H1 (cell line): ENCODE measurements at regions not wholly inside any gene's neighbourhood (a gene's known extent, or its start where the extent isn't known, plus 50 kb on each side); places are given as distances from the start of the nearest gene placed in this dataset.

Source experiments
- CTCF ChIA-PET: fragments of 300-600 bp; sonication (Branson Sonifier 250); formaldehyde crosslinking; loops from one replicate; lab custom pipeline; 2021; ENCODE audit not compliant: partially characterized antibody; lab: Charles Lee
- POLR2A ChIA-PET: fragments of 300-600 bp; sonication (Branson Sonifier 250); formaldehyde crosslinking; loops from one replicate; lab custom pipeline; 2021; ENCODE audit warnings: inconsistent platforms; ENCODE audit not compliant: partially characterized antibody; lab: Charles Lee
- DNase-seq, 2 experiments: peaks; one replicate each; pipeline versions ENCODE4 v3.0.0 to v3.0.0-alpha.2; 2010 to 2022; ENCODE audit warnings: low spot score in 2 of 2, low read depth in 1 of 2, mixed read lengths in 1 of 2
- FAIRE-seq: peaks from 2 replicates; lab custom pipeline; 2011; peaks lifted over from hg19 to GRCh38; lab: Jason Lieb, UNC
- H2AFZ ChIP-seq: 2 replicates; pipeline ENCODE4 v1.8.1; 2012; ENCODE audit warnings: low read length, inconsistent platforms
- H2AK5ac ChIP-seq: 2 replicates; pipeline ENCODE4 v1.6.1; 2013; ENCODE audit warnings: low read depth, low read length
- H2BK120ac ChIP-seq: replicated peaks from 2 replicates; pipeline ENCODE3; 2013; ENCODE audit warnings: low read depth, low read length, inconsistent platforms
- H2BK12ac ChIP-seq: 2 replicates; pipeline ENCODE4 v1.6.1; 2013; ENCODE audit warnings: low read depth, low read length
- H2BK15ac ChIP-seq: 2 replicates; pipeline ENCODE4 v1.6.1; 2013; ENCODE audit warnings: low read length
- H2BK20ac ChIP-seq: 2 replicates; pipeline ENCODE4 v1.6.1; 2013; ENCODE audit warnings: low read length
- H2BK5ac ChIP-seq: 2 replicates; pipeline ENCODE4 v1.6.1; 2013; ENCODE audit warnings: low read depth, low read length
- H3K14ac ChIP-seq: 2 replicates; pipeline ENCODE4 v1.6.1; 2013; ENCODE audit warnings: inconsistent platforms; ENCODE audit not compliant: insufficient read length
- H3K18ac ChIP-seq: 2 replicates; pipeline ENCODE4 v1.6.1; 2013; ENCODE audit warnings: low read length; ENCODE audit errors: extremely low read depth
- H3K23ac ChIP-seq: 2 replicates; pipeline ENCODE4 v1.6.1; 2013; ENCODE audit warnings: inconsistent platforms; ENCODE audit not compliant: insufficient read length
- H3K23me2 ChIP-seq: 2 replicates; pipeline ENCODE4 v1.6.1; 2013; ENCODE audit warnings: low read depth, low read length
- H3K27ac ChIP-seq: 2 replicates; pipeline ENCODE4 v1.6.1; 2011; ENCODE audit warnings: low read depth, low read length, inconsistent platforms
- H3K27me3 ChIP-seq, 4 experiments: replicated peaks in 1 of 4; 1 replicate in 1 of 4; 2 replicates in 3 of 4; pipeline versions ENCODE4 v1.6.1 to v1.8.1; 2011 to 2013; ENCODE audit warnings: low read length in 3 of 4, mild to moderate bottlenecking in 3 of 4, inconsistent platforms in 2 of 4, mixed read lengths in 2 of 4, moderate library complexity in 1 of 4; ENCODE audit not compliant: control insufficient read depth in 3 of 4, insufficient read depth in 3 of 4; ENCODE audit errors: extremely low read depth in 1 of 4
- H3K36me3 ChIP-seq, 4 experiments: 2 replicates each; pipeline versions ENCODE4 v1.6.1 to v1.8.1; 2011 to 2013; ENCODE audit warnings: mild to moderate bottlenecking in 4 of 4, low read length in 3 of 4, moderate library complexity in 2 of 4, control low read depth in 1 of 4, inconsistent platforms in 1 of 4; ENCODE audit not compliant: insufficient read depth in 4 of 4, control insufficient read depth in 2 of 4
- H3K4ac ChIP-seq: replicated peaks from 2 replicates; pipeline ENCODE3; 2013; ENCODE audit warnings: low read length, low read depth, mixed read lengths, inconsistent platforms; ENCODE audit not compliant: insufficient read length
- H3K4me1 ChIP-seq, 4 experiments: replicated peaks in 1 of 4; 1 replicate in 1 of 4; 2 replicates in 3 of 4; pipeline versions ENCODE4 v1.6.1 to v1.8.1; 2011 to 2013; ENCODE audit warnings: low read length in 3 of 4, inconsistent platforms in 2 of 4, mixed read lengths in 1 of 4; ENCODE audit not compliant: insufficient read depth in 4 of 4, control insufficient read depth in 3 of 4
- H3K4me2 ChIP-seq, 2 experiments: 2 replicates each; pipeline versions ENCODE4 v1.6.1 to v1.8.1; 2011 to 2013; ENCODE audit warnings: low read depth in 2 of 2, low read length in 2 of 2, control low read depth in 1 of 2, inconsistent platforms in 1 of 2, mild to moderate bottlenecking in 1 of 2; ENCODE audit not compliant: insufficient read depth in 1 of 2
- H3K4me3 ChIP-seq, 4 experiments: fragments of 200-600, 300-600 bp in 1 of 4; sonication (generic), shearing (Covaris generic), sonication (Bioruptor Twin) in 1 of 4; 2 replicates each; pipeline versions ENCODE4 v1.5.1 to v1.8.1; 2011 to 2016; ENCODE audit warnings: low read length in 4 of 4, low read depth in 3 of 4, control low read depth in 2 of 4, inconsistent platforms in 2 of 4, mild to moderate bottlenecking in 2 of 4, mixed read lengths in 1 of 4, moderate library complexity in 1 of 4; ENCODE audit not compliant: insufficient read depth in 2 of 4; ENCODE audit errors: extremely low read depth in 1 of 4
- H3K56ac ChIP-seq: replicated peaks from 2 replicates; pipeline ENCODE3; 2013; ENCODE audit warnings: low read depth, mild to moderate bottlenecking, mixed read lengths, low read length, inconsistent platforms; ENCODE audit not compliant: insufficient read length
- H3K79me1 ChIP-seq: 2 replicates; pipeline ENCODE4 v1.6.1; 2013; ENCODE audit warnings: low read depth, low read length, control low read depth
- H3K79me2 ChIP-seq, 2 experiments: 2 replicates each; pipeline versions ENCODE4 v1.6.1 to v1.8.1; 2012 to 2013; ENCODE audit warnings: low read length in 2 of 2, mild to moderate bottlenecking in 2 of 2, inconsistent platforms in 1 of 2; ENCODE audit not compliant: insufficient read depth in 2 of 2, control insufficient read depth in 1 of 2
- H3K9ac ChIP-seq, 4 experiments: replicated peaks in 1 of 4; 1 replicate in 1 of 4; 2 replicates in 3 of 4; pipeline versions ENCODE4 v1.6.1 to v1.8.1; 2011 to 2013; ENCODE audit warnings: low read depth in 3 of 4, low read length in 3 of 4, control low read depth in 2 of 4, mild to moderate bottlenecking in 2 of 4, moderate library complexity in 2 of 4, inconsistent platforms in 1 of 4; ENCODE audit errors: extremely low read depth in 1 of 4
- H3K9me3 ChIP-seq, 2 experiments: 2 replicates each; pipeline versions ENCODE4 v1.6.1 to v1.8.1; 2012 to 2013; ENCODE audit warnings: mild to moderate bottlenecking in 2 of 2, moderate library complexity in 2 of 2, control low read depth in 1 of 2, inconsistent platforms in 1 of 2, low read depth in 1 of 2, low read length in 1 of 2, mixed read lengths in 1 of 2; ENCODE audit not compliant: insufficient read depth in 2 of 2
- H4K20me1 ChIP-seq, 2 experiments: replicated peaks in 1 of 2; 2 replicates each; pipeline versions ENCODE3 to v1.8.1; 2011 to 2013; ENCODE audit warnings: inconsistent platforms in 2 of 2, low read length in 2 of 2, mild to moderate bottlenecking in 1 of 2; ENCODE audit not compliant: insufficient read depth in 2 of 2, control insufficient read depth in 1 of 2
- H4K5ac ChIP-seq: 2 replicates; pipeline ENCODE4 v1.6.1; 2013; ENCODE audit warnings: low read length, low read depth, mixed read lengths, inconsistent platforms; ENCODE audit not compliant: insufficient read length
- H4K8ac ChIP-seq: 2 replicates; pipeline ENCODE4 v1.8.0; 2013; ENCODE audit warnings: mild to moderate bottlenecking, moderate library complexity, low read length, inconsistent platforms; ENCODE audit not compliant: insufficient read depth; ENCODE audit errors: extremely low read depth
- H4K91ac ChIP-seq: replicated peaks from 2 replicates; pipeline ENCODE3; 2013; ENCODE audit warnings: low read length, mixed read lengths, inconsistent platforms; ENCODE audit not compliant: insufficient read length
- CTBP2 ChIP-seq: IDR thresholded peaks from 2 replicates; pipeline ENCODE4 v1.7.0; 2011; ENCODE audit warnings: borderline replicate concordance, mild to moderate bottlenecking, moderate library complexity, mixed read lengths, low read length; ENCODE audit not compliant: insufficient read depth, insufficient read length
- EGR1 ChIP-seq: IDR thresholded peaks from 2 replicates; pipeline ENCODE4 v1.6.1; 2011; ENCODE audit warnings: low read depth, low read length, borderline replicate concordance
- HDAC2 ChIP-seq, 2 experiments: fragments of 300-600 bp in 1 of 2; sonication (generic) in 1 of 2; IDR thresholded peaks; 2 replicates each; pipeline ENCODE4 v1.6.1; 2011 to 2012; ENCODE audit warnings: low read depth in 2 of 2, low read length in 2 of 2, mild to moderate bottlenecking in 2 of 2, moderate library complexity in 2 of 2, borderline replicate concordance in 1 of 2, inconsistent platforms in 1 of 2
- POLR2A ChIP-seq, 2 experiments: IDR thresholded peaks; 1 replicate in 1 of 2; 2 replicates in 1 of 2; pipeline ENCODE4 v1.6.1; 2011; ENCODE audit warnings: low read depth in 2 of 2, low read length in 2 of 2, mild to moderate bottlenecking in 2 of 2; ENCODE audit errors: control extremely low read depth in 1 of 2
- SIN3A ChIP-seq, 2 experiments: IDR thresholded peaks in 1 of 2; conservative IDR thresholded peaks in 1 of 2; 2 replicates each; pipeline ENCODE4 v1.6.1; 2011 to 2012; ENCODE audit warnings: low read length in 2 of 2, improper control_type of control experiment in 1 of 2, low read depth in 1 of 2, mild to moderate bottlenecking in 1 of 2
- SP2 ChIP-seq: IDR thresholded peaks from 2 replicates; pipeline ENCODE4 v1.6.1; 2012; ENCODE audit warnings: mild to moderate bottlenecking, low read length, inconsistent platforms
- TAF7 ChIP-seq: optimal IDR thresholded peaks from 2 replicates; pipeline ENCODE3; 2011; ENCODE audit warnings: low read depth, mild to moderate bottlenecking, inconsistent platforms, low read length, moderate library complexity, borderline replicate concordance
- TEAD4 ChIP-seq: IDR thresholded peaks from 2 replicates; pipeline ENCODE4 v1.6.1; 2012; ENCODE audit warnings: low read depth, low read length, inconsistent platforms, mixed read lengths
- WGBS, 2 experiments: shearing (Covaris generic) in 1 of 2; methylation state at CpG; one replicate each; pipeline versions ENCODE4 v1.1.6 to v1.1.7; 2013 to 2015; ENCODE audit warnings: low lambda C conversion rate in 2 of 2, mixed read lengths in 2 of 2, inconsistent platforms in 1 of 2, low coverage in 1 of 2, missing lambda C conversion rate in 1 of 2; ENCODE audit not compliant: insufficient replicate concordance in 2 of 2, insufficient coverage in 1 of 2, insufficient read length in 1 of 2; ENCODE audit errors: extremely low coverage in 1 of 2, missing lambda C conversion rate in 1 of 2; 5-methylcytosine and 5-hydroxymethylcytosine counted together
- TF ChIP-seq, protein P1 (sequence below): IDR thresholded peaks from 2 replicates; pipeline ENCODE4 v1.6.1; 2011; ENCODE audit warnings: low read length, improper control_type of control experiment
- TF ChIP-seq, protein P2 (sequence below): IDR thresholded peaks from 2 replicates; pipeline ENCODE4 v1.6.1; 2012; ENCODE audit warnings: low read length, inconsistent platforms

DNA sequence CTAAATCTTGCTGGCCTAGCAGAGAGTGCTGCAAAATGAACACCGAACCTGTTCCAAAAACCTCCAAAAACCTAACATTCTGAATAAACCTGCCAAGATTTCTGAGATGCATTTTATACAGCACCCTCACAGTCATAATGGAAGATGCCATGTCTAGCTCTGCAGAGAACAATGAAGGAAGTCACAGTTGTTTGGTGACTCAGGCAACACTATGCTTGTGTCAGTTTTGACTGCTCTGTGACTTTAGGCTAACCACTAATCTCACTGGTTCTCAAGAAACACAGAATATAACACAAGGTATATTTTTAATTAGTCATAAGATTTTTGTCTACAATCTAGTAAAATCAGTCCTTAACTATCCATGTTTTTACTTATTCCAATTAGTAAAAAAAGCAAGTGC lies 606.6 kb downstream of the TBL1XR1 start:
- H3K4me3 ChIP-seq: no peak overlapping the region
- no peak overlapping the region for H2BK5ac ChIP-seq
- H2AK5ac ChIP-seq: no peak overlapping the region
- H3K56ac ChIP-seq: no peak overlapping the region
- no peak overlapping the region for H4K8ac ChIP-seq
- H3K23me2 ChIP-seq: no peaks in the 10 kb centered on the region
- no peak overlapping the region for H4K91ac ChIP-seq
- H2BK120ac ChIP-seq: no peak overlapping the region
- no peaks in the 10 kb centered on the region for H3K9me3 ChIP-seq
- H3K23ac ChIP-seq: no peak overlapping the region
- H3K4me1 ChIP-seq: no peaks in the 10 kb centered on the region
- ChIA-PET POLR2A (no interaction called here), CTCF (no interaction called here)
- H3K4ac ChIP-seq: no peak overlapping the region
- no peak overlapping the region for H3K27ac ChIP-seq
- no peak overlapping the region for H3K4me2 ChIP-seq
- DNase-seq (no peak), FAIRE-seq (no peak)
- H3K79me1 ChIP-seq: no peaks in the 10 kb centered on the region
- H3K18ac ChIP-seq: no peak overlapping the region
- H3K9ac ChIP-seq: no peak overlapping the region
- H3K14ac ChIP-seq: no peak overlapping the region
- no peak for TF ChIP-seq HDAC2 (IDR thresholded peaks at IDR 0.05; ENCODE audit: borderline replicate concordance in 1 of 2, low read depth in 2 of 2, low read length in 2 of 2)
- TF ChIP-seq CTBP2: no peak
- TF ChIP-seq, protein P1, sequence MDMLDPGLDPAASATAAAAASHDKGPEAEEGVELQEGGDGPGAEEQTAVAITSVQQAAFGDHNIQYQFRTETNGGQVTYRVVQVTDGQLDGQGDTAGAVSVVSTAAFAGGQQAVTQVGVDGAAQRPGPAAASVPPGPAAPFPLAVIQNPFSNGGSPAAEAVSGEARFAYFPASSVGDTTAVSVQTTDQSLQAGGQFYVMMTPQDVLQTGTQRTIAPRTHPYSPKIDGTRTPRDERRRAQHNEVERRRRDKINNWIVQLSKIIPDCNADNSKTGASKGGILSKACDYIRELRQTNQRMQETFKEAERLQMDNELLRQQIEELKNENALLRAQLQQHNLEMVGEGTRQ: no peak
- TF ChIP-seq TAF7: no peak
- no peak for TF ChIP-seq POLR2A (IDR thresholded peaks at IDR 0.05; ENCODE audit: control extremely low read depth in 1 of 2, low read depth in 2 of 2, low read length in 2 of 2)
- no peak for TF ChIP-seq EGR1
- no peak for TF ChIP-seq SIN3A (conservative IDR thresholded peaks at IDR 0.05 in 1 of 2, IDR thresholded peaks at IDR 0.05 in 1 of 2; ENCODE audit: low read depth in 1 of 2, low read length in 2 of 2)
- no peak for TF ChIP-seq TEAD4
- TF ChIP-seq SP2: no peak
- TF ChIP-seq, protein P2, sequence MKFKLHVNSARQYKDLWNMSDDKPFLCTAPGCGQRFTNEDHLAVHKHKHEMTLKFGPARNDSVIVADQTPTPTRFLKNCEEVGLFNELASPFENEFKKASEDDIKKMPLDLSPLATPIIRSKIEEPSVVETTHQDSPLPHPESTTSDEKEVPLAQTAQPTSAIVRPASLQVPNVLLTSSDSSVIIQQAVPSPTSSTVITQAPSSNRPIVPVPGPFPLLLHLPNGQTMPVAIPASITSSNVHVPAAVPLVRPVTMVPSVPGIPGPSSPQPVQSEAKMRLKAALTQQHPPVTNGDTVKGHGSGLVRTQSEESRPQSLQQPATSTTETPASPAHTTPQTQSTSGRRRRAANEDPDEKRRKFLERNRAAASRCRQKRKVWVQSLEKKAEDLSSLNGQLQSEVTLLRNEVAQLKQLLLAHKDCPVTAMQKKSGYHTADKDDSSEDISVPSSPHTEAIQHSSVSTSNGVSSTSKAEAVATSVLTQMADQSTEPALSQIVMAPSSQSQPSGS: no peak
- no peaks in the 10 kb centered on the region for H3K27me3 ChIP-seq
- H3K79me2 ChIP-seq: no peaks in the 10 kb centered on the region
- WGBS, 2 experiments: 93% methylated on average over 1 of the region's 1 CpG; no CpG with 5 or more reads in 1 of the 2 experiments
- no peak overlapping the region for H2AFZ ChIP-seq
- H2BK20ac ChIP-seq: no peak overlapping the region
- H4K5ac ChIP-seq: no peak overlapping the region
- H4K20me1 ChIP-seq: no peaks in the 10 kb centered on the region
- H3K36me3 ChIP-seq: no peaks in the 10 kb centered on the region
- H2BK15ac ChIP-seq: no peak overlapping the region
- no peak overlapping the region for H2BK12ac ChIP-seq
